HG03066 (cell line): ENCODE measurements at regions not wholly inside any gene's neighbourhood (a gene's known extent, or its start where the extent isn't known, plus 50 kb on each side); places are given as distances from the start of the nearest gene placed in this dataset.
"Not testable (repeated sequence)": the region's sequence is repeated elsewhere in the genome, so short reads cannot be mapped to it uniquely, and the experiment has no call there.

Experiments used
- ATAC-seq: cut with Tn5 transposase; IDR thresholded peaks from one replicate; pipeline ENCODE4 v1.9.1; 2021; ENCODE audit warnings: low read depth; ENCODE audit not compliant: unreplicated experiment

- no peak for ATAC-seq
These were observed 442.5 kb downstream of the SEMA3D start for GRCh38 chr7:84744385-84744784.

GRCh38 chr7:84738583-84739150 is 448.2 kb downstream of the SEMA3D start:
- ATAC-seq, result no peak

- no peak for ATAC-seq
These were observed 451.2 kb downstream of the SEMA3D start for GRCh38 chr7:84735677-84736076.

- ATAC-seq, result no peak
These were observed 451.8 kb downstream of the SEMA3D start for GRCh38 chr7:84735011-84735410.

GRCh38 chr7:84733976-84734375 is 452.9 kb downstream of the SEMA3D start:
- not testable (repeated sequence) for ATAC-seq

- not testable (repeated sequence) for ATAC-seq
These were observed 456.0 kb downstream of the SEMA3D start for GRCh38 chr7:84730864-84731263.

- no peak for ATAC-seq
These were observed 457.6 kb downstream of the SEMA3D start for GRCh38 chr7:84729284-84729683.

GRCh38 chr7:84722734-84723133 is 464.1 kb downstream of the SEMA3D start:
- no peak for ATAC-seq

GRCh38 chr7:84722086-84722485 is 464.8 kb downstream of the SEMA3D start:
- ATAC-seq, result no peak

GRCh38 chr7:84720456-84721097 is 466.3 kb downstream of the SEMA3D start:
- no peak for ATAC-seq

- ATAC-seq, result no peak
These were observed 472.1 kb downstream of the SEMA3D start for GRCh38 chr7:84714765-84715164.

GRCh38 chr7:84712374-84713121 is 474.3 kb downstream of the SEMA3D start:
- no peak for ATAC-seq

- not testable (repeated sequence) for ATAC-seq
These were observed 476.3 kb downstream of the SEMA3D start for GRCh38 chr7:84710538-84710937.

GRCh38 chr7:84705706-84706105 is 481.1 kb downstream of the SEMA3D start:
- no peak for ATAC-seq

GRCh38 chr7:84705079-84705478 is 481.8 kb downstream of the SEMA3D start:
- no peak for ATAC-seq

- ATAC-seq, result no peak
These were observed 482.5 kb downstream of the SEMA3D start for GRCh38 chr7:84704380-84704779.

GRCh38 chr7:84701524-84702306 is 485.1 kb downstream of the SEMA3D start:
- no peak for ATAC-seq

GRCh38 chr7:84700563-84701370 is 486.1 kb downstream of the SEMA3D start:
- no peak for ATAC-seq

GRCh38 chr7:84697506-84697905 is 489.4 kb downstream of the SEMA3D start:
- no peak for ATAC-seq

GRCh38 chr7:84693483-84693882 is 493.4 kb downstream of the SEMA3D start:
- ATAC-seq, result no peak
